ENCODE measurements at regions not wholly inside any gene's neighbourhood (a gene's known extent, or its start where the extent isn't known, plus 50 kb on each side); places are given as distances from the start of the nearest gene placed in this dataset.

DNA sequence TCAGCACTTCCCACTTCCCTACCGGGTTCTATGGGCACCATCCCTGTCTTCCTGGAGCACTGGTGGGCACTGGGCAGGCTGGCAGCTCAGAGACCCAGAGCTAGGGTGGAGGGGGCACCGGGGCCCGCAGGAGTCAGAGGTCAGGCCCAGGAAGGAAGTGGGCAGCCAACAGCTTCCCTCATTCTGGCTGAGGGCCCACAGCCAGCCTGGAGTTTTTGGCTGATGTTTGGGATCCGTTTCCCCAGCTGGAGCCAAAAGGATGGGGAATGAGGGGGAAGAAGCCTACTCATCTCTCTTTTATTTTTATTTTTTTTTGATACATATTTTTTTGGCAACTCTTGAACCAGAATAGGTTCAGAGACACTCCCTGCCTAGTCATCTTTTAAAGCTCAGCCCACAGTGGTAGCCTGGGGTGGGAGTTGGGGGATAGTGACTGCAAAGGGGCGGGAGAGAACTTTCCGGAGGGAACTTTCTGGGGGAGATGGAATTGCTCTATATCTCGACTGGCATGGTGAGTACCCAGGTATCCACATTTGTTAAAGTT lies 54.2 kb upstream of the MLN start:
- TF ChIP-seq CREB1 (CRISPR knock-in tag; IDR thresholded peaks at IDR 0.05) (no peak), ETV6 (CRISPR knock-in tag; IDR thresholded peaks at IDR 0.05) (no peak), TEAD4 (CRISPR knock-in tag; IDR thresholded peaks at IDR 0.05) (no peak), FOXK1 (CRISPR knock-in tag; IDR thresholded peaks at IDR 0.05) (no peak), ZNF121 (CRISPR knock-in tag; IDR thresholded peaks at IDR 0.05) (no peak), E2F1 (CRISPR knock-in tag; IDR thresholded peaks at IDR 0.05) (no peak), ZNF138 (CRISPR knock-in tag; conservative IDR thresholded peaks at IDR 0.05) (no peak), CBFB (CRISPR knock-in tag; IDR thresholded peaks at IDR 0.05; ENCODE audit: low read depth) (no peak), SP1 (CRISPR knock-in tag; conservative IDR thresholded peaks at IDR 0.05) (no peak), NR1H2 (CRISPR knock-in tag; IDR thresholded peaks at IDR 0.05) (no peak), TP53 (CRISPR knock-in tag; IDR thresholded peaks at IDR 0.05) (no peak)
- TF ChIP-seq, protein P1, sequence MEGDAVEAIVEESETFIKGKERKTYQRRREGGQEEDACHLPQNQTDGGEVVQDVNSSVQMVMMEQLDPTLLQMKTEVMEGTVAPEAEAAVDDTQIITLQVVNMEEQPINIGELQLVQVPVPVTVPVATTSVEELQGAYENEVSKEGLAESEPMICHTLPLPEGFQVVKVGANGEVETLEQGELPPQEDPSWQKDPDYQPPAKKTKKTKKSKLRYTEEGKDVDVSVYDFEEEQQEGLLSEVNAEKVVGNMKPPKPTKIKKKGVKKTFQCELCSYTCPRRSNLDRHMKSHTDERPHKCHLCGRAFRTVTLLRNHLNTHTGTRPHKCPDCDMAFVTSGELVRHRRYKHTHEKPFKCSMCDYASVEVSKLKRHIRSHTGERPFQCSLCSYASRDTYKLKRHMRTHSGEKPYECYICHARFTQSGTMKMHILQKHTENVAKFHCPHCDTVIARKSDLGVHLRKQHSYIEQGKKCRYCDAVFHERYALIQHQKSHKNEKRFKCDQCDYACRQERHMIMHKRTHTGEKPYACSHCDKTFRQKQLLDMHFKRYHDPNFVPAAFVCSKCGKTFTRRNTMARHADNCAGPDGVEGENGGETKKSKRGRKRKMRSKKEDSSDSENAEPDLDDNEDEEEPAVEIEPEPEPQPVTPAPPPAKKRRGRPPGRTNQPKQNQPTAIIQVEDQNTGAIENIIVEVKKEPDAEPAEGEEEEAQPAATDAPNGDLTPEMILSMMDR (IDR thresholded peaks at IDR 0.05) = no peak
- TF ChIP-seq, protein P2, sequence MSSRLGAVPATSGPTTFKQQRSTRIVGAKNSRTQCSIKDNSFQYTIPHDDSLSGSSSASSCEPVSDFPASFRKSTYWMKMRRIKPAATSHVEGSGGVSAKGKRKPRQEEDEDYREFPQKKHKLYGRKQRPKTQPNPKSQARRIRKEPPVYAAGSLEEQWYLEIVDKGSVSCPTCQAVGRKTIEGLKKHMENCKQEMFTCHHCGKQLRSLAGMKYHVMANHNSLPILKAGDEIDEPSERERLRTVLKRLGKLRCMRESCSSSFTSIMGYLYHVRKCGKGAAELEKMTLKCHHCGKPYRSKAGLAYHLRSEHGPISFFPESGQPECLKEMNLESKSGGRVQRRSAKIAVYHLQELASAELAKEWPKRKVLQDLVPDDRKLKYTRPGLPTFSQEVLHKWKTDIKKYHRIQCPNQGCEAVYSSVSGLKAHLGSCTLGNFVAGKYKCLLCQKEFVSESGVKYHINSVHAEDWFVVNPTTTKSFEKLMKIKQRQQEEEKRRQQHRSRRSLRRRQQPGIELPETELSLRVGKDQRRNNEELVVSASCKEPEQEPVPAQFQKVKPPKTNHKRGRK (CRISPR knock-in tag; IDR thresholded peaks at IDR 0.05; ENCODE audit: borderline replicate concordance) = no peak
